Adrenal gland (tissue), 5 donors: ENCODE measurements at regions not wholly inside any gene's neighbourhood (a gene's known extent, or its start where the extent isn't known, plus 50 kb on each side); places are given as distances from the start of the nearest gene placed in this dataset.

Experiments used
- CTCF ChIP-seq, 6 experiments: fragments of 450-650 bp in 4 of 6; fragments of 200-600 bp in 2 of 6; sonication (generic) in 1 of 6; IDR thresholded peaks; 1 replicate in 5 of 6; 2 replicates in 1 of 6; pipeline versions ENCODE4 v1.5.1 to v1.8.0; 2016 to 2021; ENCODE audit warnings: antibody characterized with exemption in 6 of 6, mild to moderate bottlenecking in 2 of 6, moderate library complexity in 1 of 6
- POLR2A ChIP-seq, 2 donors: fragments of 450-650 bp; IDR thresholded peaks; one replicate each; pipeline ENCODE4 v1.6.1; 2017; ENCODE audit warnings: antibody characterized with exemption in 2 of 2, mild to moderate bottlenecking in 2 of 2, moderate library complexity in 1 of 2
- donor health status: DM: no; HTN: no; CAD: no.

DNA sequence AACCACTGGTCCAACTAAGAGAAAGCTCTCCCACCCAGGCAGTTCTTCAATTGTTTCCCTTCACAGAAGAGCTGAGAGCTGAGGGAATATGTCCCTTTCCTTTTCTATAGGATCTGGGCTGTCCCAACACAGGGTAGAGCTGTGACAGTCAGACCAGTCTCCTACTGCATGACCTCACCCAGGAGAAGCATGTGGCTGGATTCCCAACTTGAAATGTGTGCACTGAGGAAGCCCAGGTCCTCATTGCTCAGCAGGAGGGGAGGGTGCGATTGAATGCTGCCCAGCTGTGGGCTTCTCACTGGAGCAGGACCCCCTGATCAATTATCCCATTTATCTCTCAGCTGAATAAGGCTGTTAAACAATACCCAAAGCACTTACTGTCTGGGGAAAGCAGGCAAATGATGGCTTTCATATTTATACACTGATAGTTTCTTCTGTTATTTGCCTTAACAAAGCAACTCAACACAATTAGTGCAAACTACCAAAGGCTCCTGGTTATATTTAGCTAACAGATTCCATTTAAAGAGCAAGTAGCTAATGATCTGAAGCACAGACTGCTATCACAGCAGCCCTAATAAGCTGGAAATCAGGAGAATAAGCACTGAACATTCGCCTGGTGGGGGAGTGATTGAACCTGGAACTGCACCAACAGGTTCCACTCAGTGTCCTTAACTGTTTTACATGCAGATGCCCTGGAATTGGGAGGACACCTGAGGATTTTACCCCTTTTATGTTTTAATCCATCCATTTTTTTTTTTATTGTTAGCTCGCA, 508.8 kb downstream of the CCSER2 start:
- no peak for TF ChIP-seq CTCF (IDR thresholded peaks at IDR 0.05)
- TF ChIP-seq POLR2A (IDR thresholded peaks at IDR 0.05): no peak
